HL-60 (cell line): ENCODE measurements at regions not wholly inside any gene's neighbourhood (a gene's known extent, or its start where the extent isn't known, plus 50 kb on each side); places are given as distances from the start of the nearest gene placed in this dataset.

Experiments
- GABPA ChIP-seq: IDR thresholded peaks from 2 replicates; pipeline ENCODE4 v1.6.1; 2012; ENCODE audit warnings: low read depth
- POLR2AphosphoS5 ChIP-seq: IDR thresholded peaks from 2 replicates; pipeline ENCODE4 v1.6.1; 2012; ENCODE audit warnings: low read depth
- SPI1 ChIP-seq: IDR thresholded peaks from 2 replicates; pipeline ENCODE4 v1.6.1; 2012; ENCODE audit warnings: low read depth, mild to moderate bottlenecking, borderline replicate concordance
- TF ChIP-seq, protein P1 (sequence below): IDR thresholded peaks from 2 replicates; pipeline ENCODE4 v1.6.1; 2012; ENCODE audit warnings: low read depth; ENCODE audit not compliant: insufficient replicate concordance
- TF ChIP-seq, protein P2 (sequence below): IDR thresholded peaks from one replicate; pipeline ENCODE4 v1.5.1; 2011; ENCODE audit warnings: low read length, control low read depth, inconsistent platforms; ENCODE audit not compliant: insufficient read depth

DNA sequence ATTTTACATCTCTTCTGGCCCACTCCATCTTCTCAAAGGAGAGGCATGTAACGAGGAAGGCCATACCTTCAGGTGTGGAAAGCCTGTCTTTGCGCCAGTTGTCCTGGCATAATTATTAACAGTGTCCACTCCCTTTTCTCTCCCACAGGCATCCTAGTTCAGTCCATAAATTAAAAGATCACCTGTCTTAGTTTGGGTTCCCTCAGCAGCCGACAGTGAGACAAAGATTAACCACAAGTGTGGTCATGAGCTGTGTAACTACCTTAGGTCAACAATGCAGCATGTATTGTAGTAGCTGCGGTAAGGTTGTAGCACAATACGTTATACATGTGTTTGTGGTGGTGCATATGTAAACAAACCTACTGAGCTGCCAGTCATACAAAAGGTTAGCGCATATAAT is 103.3 kb upstream of the GALNT15 start:
- TF ChIP-seq, protein P1, sequence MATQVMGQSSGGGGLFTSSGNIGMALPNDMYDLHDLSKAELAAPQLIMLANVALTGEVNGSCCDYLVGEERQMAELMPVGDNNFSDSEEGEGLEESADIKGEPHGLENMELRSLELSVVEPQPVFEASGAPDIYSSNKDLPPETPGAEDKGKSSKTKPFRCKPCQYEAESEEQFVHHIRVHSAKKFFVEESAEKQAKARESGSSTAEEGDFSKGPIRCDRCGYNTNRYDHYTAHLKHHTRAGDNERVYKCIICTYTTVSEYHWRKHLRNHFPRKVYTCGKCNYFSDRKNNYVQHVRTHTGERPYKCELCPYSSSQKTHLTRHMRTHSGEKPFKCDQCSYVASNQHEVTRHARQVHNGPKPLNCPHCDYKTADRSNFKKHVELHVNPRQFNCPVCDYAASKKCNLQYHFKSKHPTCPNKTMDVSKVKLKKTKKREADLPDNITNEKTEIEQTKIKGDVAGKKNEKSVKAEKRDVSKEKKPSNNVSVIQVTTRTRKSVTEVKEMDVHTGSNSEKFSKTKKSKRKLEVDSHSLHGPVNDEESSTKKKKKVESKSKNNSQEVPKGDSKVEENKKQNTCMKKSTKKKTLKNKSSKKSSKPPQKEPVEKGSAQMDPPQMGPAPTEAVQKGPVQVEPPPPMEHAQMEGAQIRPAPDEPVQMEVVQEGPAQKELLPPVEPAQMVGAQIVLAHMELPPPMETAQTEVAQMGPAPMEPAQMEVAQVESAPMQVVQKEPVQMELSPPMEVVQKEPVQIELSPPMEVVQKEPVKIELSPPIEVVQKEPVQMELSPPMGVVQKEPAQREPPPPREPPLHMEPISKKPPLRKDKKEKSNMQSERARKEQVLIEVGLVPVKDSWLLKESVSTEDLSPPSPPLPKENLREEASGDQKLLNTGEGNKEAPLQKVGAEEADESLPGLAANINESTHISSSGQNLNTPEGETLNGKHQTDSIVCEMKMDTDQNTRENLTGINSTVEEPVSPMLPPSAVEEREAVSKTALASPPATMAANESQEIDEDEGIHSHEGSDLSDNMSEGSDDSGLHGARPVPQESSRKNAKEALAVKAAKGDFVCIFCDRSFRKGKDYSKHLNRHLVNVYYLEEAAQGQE: no peak
- no peak for TF ChIP-seq POLR2AphosphoS5
- TF ChIP-seq, protein P2, sequence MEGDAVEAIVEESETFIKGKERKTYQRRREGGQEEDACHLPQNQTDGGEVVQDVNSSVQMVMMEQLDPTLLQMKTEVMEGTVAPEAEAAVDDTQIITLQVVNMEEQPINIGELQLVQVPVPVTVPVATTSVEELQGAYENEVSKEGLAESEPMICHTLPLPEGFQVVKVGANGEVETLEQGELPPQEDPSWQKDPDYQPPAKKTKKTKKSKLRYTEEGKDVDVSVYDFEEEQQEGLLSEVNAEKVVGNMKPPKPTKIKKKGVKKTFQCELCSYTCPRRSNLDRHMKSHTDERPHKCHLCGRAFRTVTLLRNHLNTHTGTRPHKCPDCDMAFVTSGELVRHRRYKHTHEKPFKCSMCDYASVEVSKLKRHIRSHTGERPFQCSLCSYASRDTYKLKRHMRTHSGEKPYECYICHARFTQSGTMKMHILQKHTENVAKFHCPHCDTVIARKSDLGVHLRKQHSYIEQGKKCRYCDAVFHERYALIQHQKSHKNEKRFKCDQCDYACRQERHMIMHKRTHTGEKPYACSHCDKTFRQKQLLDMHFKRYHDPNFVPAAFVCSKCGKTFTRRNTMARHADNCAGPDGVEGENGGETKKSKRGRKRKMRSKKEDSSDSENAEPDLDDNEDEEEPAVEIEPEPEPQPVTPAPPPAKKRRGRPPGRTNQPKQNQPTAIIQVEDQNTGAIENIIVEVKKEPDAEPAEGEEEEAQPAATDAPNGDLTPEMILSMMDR: no peak
- TF ChIP-seq GABPA: no peak
- TF ChIP-seq SPI1: no peak
